HepG2 (cell line): ENCODE measurements at regions not wholly inside any gene's neighbourhood (a gene's known extent, or its start where the extent isn't known, plus 50 kb on each side); places are given as distances from the start of the nearest gene placed in this dataset.

Experiments used
- AGO1 ChIP-seq: fragments of 200-400 bp; formaldehyde crosslinking; IDR thresholded peaks from 2 replicates; pipeline ENCODE4 v1.6.1; 2017; ENCODE audit warnings: mild to moderate bottlenecking, low read depth, low read length, moderate library complexity; ENCODE audit not compliant: poor library complexity, severe bottlenecking
- ATF4 ChIP-seq, 2 experiments: fragments of 450-650 bp in 1 of 2; sonication (generic) in 1 of 2; formaldehyde crosslinking; IDR thresholded peaks; 2 replicates each; pipeline versions ENCODE4 v1.5.0 to v1.8.0; 2020 to 2022; ENCODE audit warnings: mild to moderate bottlenecking in 1 of 2, missing genetic modification reagents in 1 of 2
- CAMTA2 ChIP-seq: sonication (generic); formaldehyde crosslinking; IDR thresholded peaks from 2 replicates; pipeline ENCODE4 v1.4.0; 2020; ENCODE audit warnings: mild to moderate bottlenecking, missing genetic modification reagents, borderline replicate concordance
- CREM ChIP-seq, 2 experiments: sonication (generic) in 1 of 2; formaldehyde crosslinking in 1 of 2; IDR thresholded peaks; 2 replicates each; pipeline versions ENCODE4 v1.4.0 to v1.6.1; 2016 to 2020; ENCODE audit warnings: antibody characterized with exemption in 1 of 2, mild to moderate bottlenecking in 1 of 2, missing genetic modification reagents in 1 of 2
- CSRNP2 ChIP-seq: sonication (generic); formaldehyde crosslinking; conservative IDR thresholded peaks from 2 replicates; pipeline ENCODE4 v1.8.0; 2022; ENCODE audit warnings: low read depth, missing genetic modification reagents
- E2F1 ChIP-seq: sonication (generic); formaldehyde crosslinking; IDR thresholded peaks from 2 replicates; pipeline ENCODE4 v1.5.0; 2020; ENCODE audit warnings: missing genetic modification reagents
- GATAD1 ChIP-seq: IDR thresholded peaks from 2 replicates; pipeline ENCODE4 v1.6.1; 2016; ENCODE audit warnings: missing genetic modification reagents, missing compliant biosample characterization
- HMG20A ChIP-seq: IDR thresholded peaks from 2 replicates; pipeline ENCODE4 v1.6.1; 2016; ENCODE audit warnings: borderline replicate concordance
- IRX3 ChIP-seq: sonication (generic); formaldehyde crosslinking; IDR thresholded peaks from 2 replicates; pipeline ENCODE4 v1.8.1; 2023; ENCODE audit warnings: mild to moderate bottlenecking, low read depth, missing genetic modification reagents, borderline replicate concordance
- JUND ChIP-seq: sonication (generic); formaldehyde crosslinking; IDR thresholded peaks from 2 replicates; pipeline ENCODE4 v1.8.0; 2022; ENCODE audit warnings: mild to moderate bottlenecking, missing genetic modification reagents
- KDM6A ChIP-seq: IDR thresholded peaks from 2 replicates; pipeline ENCODE4 v1.6.1; 2016; ENCODE audit warnings: low read depth
- NCOR1 ChIP-seq: fragments of 200-600 bp; sonication (generic); IDR thresholded peaks from 2 replicates; pipeline ENCODE4 v1.7.0; 2017; ENCODE audit warnings: antibody characterized with exemption, low read length, borderline replicate concordance
- PHB2 ChIP-seq: fragments of 450-650 bp; IDR thresholded peaks from 2 replicates; pipeline ENCODE4 v1.6.1; 2018; ENCODE audit not compliant: partially characterized antibody
- PPARG ChIP-seq: conservative IDR thresholded peaks from 2 replicates; pipeline ENCODE4 v1.6.1; 2016; ENCODE audit warnings: missing biosample characterization, missing genetic modification reagents
- RBAK ChIP-seq: sonication (generic); formaldehyde crosslinking; IDR thresholded peaks from 2 replicates; pipeline ENCODE4 v1.5.1; 2020; ENCODE audit warnings: mild to moderate bottlenecking, missing genetic modification reagents
- SMYD3 ChIP-seq: sonication (generic); formaldehyde crosslinking; IDR thresholded peaks from 2 replicates; pipeline ENCODE4 v1.8.1; 2023; ENCODE audit warnings: mild to moderate bottlenecking, missing genetic modification reagents
- SP140L ChIP-seq: sonication (generic); formaldehyde crosslinking; IDR thresholded peaks from 2 replicates; pipeline ENCODE4 v1.4.0; 2020; ENCODE audit warnings: missing genetic modification reagents, borderline replicate concordance
- ZBTB4 ChIP-seq: sonication (generic); formaldehyde crosslinking; IDR thresholded peaks from 2 replicates; pipeline ENCODE4 v1.4.0; 2020; ENCODE audit warnings: missing genetic modification reagents, mild to moderate bottlenecking, borderline replicate concordance
- ZKSCAN1 ChIP-seq: fragments of 150-350 bp; IDR thresholded peaks from 2 replicates; pipeline ENCODE4 v1.6.1; 2014; ENCODE audit warnings: low read length
- ZNF24 ChIP-seq: fragments of 450-650 bp; IDR thresholded peaks from 2 replicates; pipeline ENCODE4 v1.6.1; 2017; ENCODE audit warnings: antibody characterized with exemption, mild to moderate bottlenecking
- ZNF383 ChIP-seq: sonication (generic); formaldehyde crosslinking; IDR thresholded peaks from 2 replicates; pipeline ENCODE4 v1.4.0; 2020; ENCODE audit warnings: missing genetic modification reagents, mild to moderate bottlenecking, borderline replicate concordance
- ZNF543 ChIP-seq: sonication (generic); formaldehyde crosslinking; IDR thresholded peaks from 2 replicates; pipeline ENCODE4 v1.4.0; 2020; ENCODE audit warnings: mild to moderate bottlenecking, missing genetic modification reagents
- ZNF607 ChIP-seq: sonication (generic); formaldehyde crosslinking; IDR thresholded peaks from 2 replicates; pipeline ENCODE4 v1.5.1; 2020; ENCODE audit warnings: missing genetic modification reagents, mild to moderate bottlenecking, borderline replicate concordance

GRCh38 chr2:145845207-145845894 is 1325.4 kb upstream of the ZEB2 start (continued):
- TF ChIP-seq E2F1 (no peak), ATF4 (CRISPR knock-in tag; IDR thresholded peaks at IDR 0.05) (peak in 1 of 2 experiments; percentile 61; a peak in 2 of 4 replicates), ZNF543 (no peak), ZNF24 (no peak), ZNF383 (no peak), JUND (no peak), NCOR1 (no peak), ZKSCAN1 (no peak), GATAD1 (CRISPR knock-in tag) (no peak), AGO1 (no peak), HMG20A (CRISPR knock-in tag) (peak; percentile 4), CSRNP2 (CRISPR knock-in tag) (no peak), ZBTB4 (CRISPR knock-in tag) (no peak), KDM6A (CRISPR knock-in tag) (no peak), ZNF607 (CRISPR knock-in tag) (no peak), PPARG (no peak), PHB2 (no peak), CAMTA2 (no peak), RBAK (CRISPR knock-in tag) (no peak), IRX3 (CRISPR knock-in tag) (no peak), CREM (IDR thresholded peaks at IDR 0.05) (peak; percentile 11; the same call in 1 of the 2 replicates), CREM (CRISPR knock-in tag; IDR thresholded peaks at IDR 0.05) (no peak), SMYD3 (CRISPR knock-in tag) (peak; percentile 27; the same call in 1 of the 2 replicates), SP140L (CRISPR knock-in tag) (no peak)
